Endothelial cell of umbilical vein (primary cell): ENCODE measurements at regions not wholly inside any gene's neighbourhood (a gene's known extent, or its start where the extent isn't known, plus 50 kb on each side); places are given as distances from the start of the nearest gene placed in this dataset.

Experiments
- BruUV-seq: library from RNA; stranded (reverse); fragments of 400-500 nt; replicated peaks from 2 replicates; lab custom pipeline; 2021; lab: Mats Ljungman, UMichigan
- CTCF ChIA-PET: fragments of 300-600, 350-600 bp; sonication (Branson Sonifier 250); formaldehyde crosslinking; loops from one replicate; lab custom pipeline; 2021; ENCODE audit warnings: antibody characterized with exemption, inconsistent platforms; lab: Charles Lee
- POLR2A ChIA-PET: fragments of 300-600, 350-600 bp; sonication (Branson Sonifier 250); formaldehyde crosslinking; loops from one replicate; lab custom pipeline; 2021; ENCODE audit warnings: antibody characterized with exemption, inconsistent platforms; lab: Charles Lee
- DNase-seq: peaks from one replicate; pipeline ENCODE4 v3.0.0-alpha.2; 2011; ENCODE audit warnings: low read depth, low spot score
- FAIRE-seq: peaks from 2 replicates; lab custom pipeline; 2011; peaks lifted over from hg19 to GRCh38; lab: Jason Lieb, UNC
- H2AFZ ChIP-seq: 2 replicates; pipeline ENCODE4 v1.6.0; 2012; ENCODE audit warnings: low read depth, low read length, control low read depth, inconsistent platforms
- H3K27ac ChIP-seq: 2 replicates; pipeline ENCODE4 v1.5.1; 2011; ENCODE audit warnings: low read depth, mild to moderate bottlenecking, control low read depth, low read length, moderate library complexity; ENCODE audit not compliant: insufficient read depth
- H3K27me3 ChIP-seq, 2 experiments: 2 replicates each; pipeline versions ENCODE4 v1.6.0 to v1.6.1; 2011; ENCODE audit warnings: low read length in 2 of 2, mixed read lengths in 1 of 2; ENCODE audit not compliant: control insufficient read depth in 2 of 2, insufficient read depth in 2 of 2
- H3K36me3 ChIP-seq, 2 experiments: 2 replicates in 1 of 2; 3 replicates in 1 of 2; pipeline ENCODE4 v1.5.1; 2011; ENCODE audit warnings: low read length in 2 of 2, mild to moderate bottlenecking in 1 of 2, moderate library complexity in 1 of 2; ENCODE audit not compliant: control insufficient read depth in 2 of 2, insufficient read depth in 2 of 2; ENCODE audit errors: extremely low read depth in 1 of 2
- H3K4me1 ChIP-seq: 3 replicates; pipeline ENCODE4 v1.5.1; 2011; ENCODE audit warnings: mild to moderate bottlenecking, low read length; ENCODE audit not compliant: control insufficient read depth, insufficient read depth; ENCODE audit errors: extremely low read depth
- H3K4me2 ChIP-seq: 2 replicates; pipeline ENCODE4 v1.6.1; 2011; ENCODE audit warnings: low read length, control low read depth, mixed read lengths; ENCODE audit not compliant: insufficient read depth
- H3K4me3 ChIP-seq, 3 experiments: fragments of 200-600 bp in 1 of 3; sonication (generic), shearing (Covaris generic) in 1 of 3; replicated peaks in 1 of 3; 2 replicates each; pipeline ENCODE4 v1.5.1; 2011 to 2016; ENCODE audit warnings: control low read depth in 3 of 3, low read length in 3 of 3, mild to moderate bottlenecking in 2 of 3, inconsistent platforms in 1 of 3, low read depth in 1 of 3, moderate library complexity in 1 of 3; ENCODE audit not compliant: insufficient read depth in 1 of 3
- H3K79me2 ChIP-seq: 2 replicates; pipeline ENCODE4 v1.6.0; 2012; ENCODE audit warnings: low read length, inconsistent platforms; ENCODE audit not compliant: control insufficient read depth, insufficient read depth
- H3K9ac ChIP-seq: replicated peaks from 2 replicates; pipeline ENCODE3; 2011; ENCODE audit warnings: low read length, control low read depth; ENCODE audit not compliant: insufficient read depth; ENCODE audit errors: extremely low read depth
- H3K9me1 ChIP-seq: replicated peaks from 3 replicates; pipeline ENCODE4 v1.6.0; 2011; ENCODE audit warnings: mild to moderate bottlenecking, low read length; ENCODE audit not compliant: control insufficient read depth, insufficient read depth; ENCODE audit errors: extremely low read depth
- H3K9me3 ChIP-seq: replicated peaks from 2 replicates; pipeline ENCODE4 v1.5.1; 2012; ENCODE audit warnings: low read length, inconsistent platforms; ENCODE audit not compliant: control insufficient read depth, insufficient read depth
- H4K20me1 ChIP-seq: replicated peaks from 2 replicates; pipeline ENCODE3; 2011; ENCODE audit warnings: mild to moderate bottlenecking, low read length; ENCODE audit not compliant: control insufficient read depth, insufficient read depth; ENCODE audit errors: extremely low read depth
- CTCF ChIP-seq, 2 donors: IDR thresholded peaks; 1 replicate in 1 of 2; 2 replicates in 1 of 2; pipeline ENCODE4 v1.5.1; 2011; ENCODE audit warnings: low read length in 2 of 2, mild to moderate bottlenecking in 2 of 2, moderate library complexity in 2 of 2, control low read depth in 1 of 2, inconsistent platforms in 1 of 2, low read depth in 1 of 2; ENCODE audit not compliant: insufficient read depth in 1 of 2; ENCODE audit errors: extremely low read depth in 1 of 2
- EZH2 ChIP-seq: IDR thresholded peaks from 2 replicates; pipeline ENCODE4 v1.6.1; 2012; ENCODE audit warnings: borderline replicate concordance, low read depth, mild to moderate bottlenecking, moderate library complexity, low read length, inconsistent platforms; ENCODE audit not compliant: severe bottlenecking
- FOS ChIP-seq: IDR thresholded peaks from 2 replicates; pipeline ENCODE4 v1.6.1; 2011; ENCODE audit warnings: mild to moderate bottlenecking, low read length, moderate library complexity, borderline replicate concordance; ENCODE audit not compliant: insufficient read depth
- GATA2 ChIP-seq: IDR thresholded peaks from 2 replicates; pipeline ENCODE4 v1.7.0; 2011; ENCODE audit warnings: low read depth, mild to moderate bottlenecking, moderate library complexity, mixed read lengths, low read length; ENCODE audit not compliant: insufficient read length, insufficient read depth
- JUN ChIP-seq: IDR thresholded peaks from 2 replicates; pipeline ENCODE4 v1.6.1; 2011; ENCODE audit warnings: borderline replicate concordance, low read depth; ENCODE audit not compliant: insufficient read length, insufficient read depth
- MAX ChIP-seq: IDR thresholded peaks from 2 replicates; pipeline ENCODE4 v1.6.1; 2011; ENCODE audit not compliant: insufficient read depth, insufficient read length
- MYC ChIP-seq: IDR thresholded peaks from one replicate; pipeline ENCODE4 v1.6.1; 2011; ENCODE audit warnings: mild to moderate bottlenecking, low read depth, low read length
- POLR2A ChIP-seq: IDR thresholded peaks from 2 replicates; pipeline ENCODE4 v1.6.1; 2012; ENCODE audit warnings: low read depth, mild to moderate bottlenecking, control low read depth, low read length
- POLR2AphosphoS5 ChIP-seq: IDR thresholded peaks from 2 replicates; pipeline ENCODE4 v1.6.1; 2012; ENCODE audit warnings: low read depth, mild to moderate bottlenecking, control low read depth, low read length, moderate library complexity; ENCODE audit not compliant: insufficient read depth
- dilution Hi-C: fragments of 300-500 bp; cut with MboI; formaldehyde crosslinking; loops from one replicate; pipeline ENCODE4 v1.15.0; 2019; ENCODE audit warnings: low sequenced_read_pairs; ENCODE audit not compliant: extremely low pct_ligation_motif_present
- intact Hi-C: fragments of 100-400 bp; cut with micrococcal nuclease; formaldehyde crosslinking; loops from one replicate; pipeline ENCODE4 v1.10.0; 2022

- H3K4me1 ChIP-seq, result no peaks in the 10 kb centered on the region
- H4K20me1 ChIP-seq, result no peaks in the 10 kb centered on the region
- dilution Hi-C loops (no loop called here), intact Hi-C loops (no loop called here)
- H3K4me2 ChIP-seq, result no peak overlapping the region
- CTCF ChIA-PET, result no interaction called here
- H3K4me3 ChIP-seq, result no peak overlapping the region
- TF ChIP-seq JUN (no peak), MAX (no peak), POLR2AphosphoS5 (no peak), EZH2 (no peak), GATA2 (no peak), FOS (no peak), MYC (no peak), CTCF (IDR thresholded peaks at IDR 0.05; ENCODE audit: extremely low read depth in 1 of 2, insufficient read depth in 1 of 2, low read depth in 1 of 2, low read length in 2 of 2) (no peak), POLR2A (no peak)
- no peaks in the 10 kb centered on the region for H3K27me3 ChIP-seq
- no peak for DNase-seq
- H3K9ac ChIP-seq, result no peak overlapping the region
- no peaks in the 10 kb centered on the region for H3K9me3 ChIP-seq
- BruUV-seq, result no TSS peak
- POLR2A ChIA-PET, result no interaction called here
- no peak for FAIRE-seq
- H3K27ac ChIP-seq, result no peak overlapping the region
- H3K9me1 ChIP-seq, result no peaks in the 10 kb centered on the region
- H3K36me3 ChIP-seq, result no peaks in the 10 kb centered on the region
- H3K79me2 ChIP-seq, result no peaks in the 10 kb centered on the region
- H2AFZ ChIP-seq, result no peak overlapping the region
Observed at GRCh38 chr4:27947302-27947701, 1086.7 kb downstream of the STIM2 start.
